ENCODE measurements at regions not wholly inside any gene's neighbourhood (a gene's known extent, or its start where the extent isn't known, plus 50 kb on each side); places are given as distances from the start of the nearest gene placed in this dataset.

- intact Hi-C loops (cut with micrococcal nuclease), result no loop called here
- Mint-ChIP-seq H3K27ac (no peak overlapping the region), H3K27me3 (ENCODE audit: low read depth) (peaks cover 5% of the 10 kb centered on the region), H3K36me3 (ENCODE audit: low read depth) (no peaks in the 10 kb centered on the region), H3K9me3 (peaks cover 2% of the 10 kb centered on the region), H3K4me3 (no peak overlapping the region), H3K4me1 (ENCODE audit: low read depth) (no peaks in the 10 kb centered on the region)
- DNase-seq, result no peak
- CTCF ChIA-PET, result no interaction called here
These were observed 211.5 kb upstream of the RAB6C start for GRCh38 chr2:129768036-129768386.

GRCh38 chr2:129768485-129769184, 210.8 kb upstream of the RAB6C start:
- Mint-ChIP-seq H3K9me3 (peaks cover 2% of the 10 kb centered on the region), H3K36me3 (ENCODE audit: low read depth) (no peaks in the 10 kb centered on the region), H3K27me3 (ENCODE audit: low read depth) (peaks cover 5% of the 10 kb centered on the region), H3K4me1 (ENCODE audit: low read depth) (no peaks in the 10 kb centered on the region), H3K27ac (no peak overlapping the region), H3K4me3 (no peak overlapping the region)
- intact Hi-C loops (cut with micrococcal nuclease), result no loop called here
- DNase-seq, result no peak
- CTCF ChIA-PET, result interaction anchor here (0.7 kb wide), 1 partner anchor 79 kb away, joined by 3 read pairs; no protein-coding TSS in a partner anchor

GRCh38 chr2:129769185-129769991, 210.1 kb upstream of the RAB6C start:
- CTCF ChIA-PET, result interaction anchor here (0.7 kb wide), 1 partner anchor 79 kb away, joined by 3 read pairs; no protein-coding TSS in a partner anchor
- no peak overlapping the region for H3K4me3 Mint-ChIP-seq
- H3K4me1 Mint-ChIP-seq (ENCODE audit: low read depth), result no peaks in the 10 kb centered on the region
- H3K36me3 Mint-ChIP-seq (ENCODE audit: low read depth), result no peaks in the 10 kb centered on the region
- DNase-seq, result no peak
- peaks cover 5% of the 10 kb centered on the region for H3K27me3 Mint-ChIP-seq (ENCODE audit: low read depth)
- intact Hi-C loops (cut with micrococcal nuclease), result no loop called here
- no peak overlapping the region for H3K27ac Mint-ChIP-seq
- H3K9me3 Mint-ChIP-seq, result peaks cover 2% of the 10 kb centered on the region

DNA sequence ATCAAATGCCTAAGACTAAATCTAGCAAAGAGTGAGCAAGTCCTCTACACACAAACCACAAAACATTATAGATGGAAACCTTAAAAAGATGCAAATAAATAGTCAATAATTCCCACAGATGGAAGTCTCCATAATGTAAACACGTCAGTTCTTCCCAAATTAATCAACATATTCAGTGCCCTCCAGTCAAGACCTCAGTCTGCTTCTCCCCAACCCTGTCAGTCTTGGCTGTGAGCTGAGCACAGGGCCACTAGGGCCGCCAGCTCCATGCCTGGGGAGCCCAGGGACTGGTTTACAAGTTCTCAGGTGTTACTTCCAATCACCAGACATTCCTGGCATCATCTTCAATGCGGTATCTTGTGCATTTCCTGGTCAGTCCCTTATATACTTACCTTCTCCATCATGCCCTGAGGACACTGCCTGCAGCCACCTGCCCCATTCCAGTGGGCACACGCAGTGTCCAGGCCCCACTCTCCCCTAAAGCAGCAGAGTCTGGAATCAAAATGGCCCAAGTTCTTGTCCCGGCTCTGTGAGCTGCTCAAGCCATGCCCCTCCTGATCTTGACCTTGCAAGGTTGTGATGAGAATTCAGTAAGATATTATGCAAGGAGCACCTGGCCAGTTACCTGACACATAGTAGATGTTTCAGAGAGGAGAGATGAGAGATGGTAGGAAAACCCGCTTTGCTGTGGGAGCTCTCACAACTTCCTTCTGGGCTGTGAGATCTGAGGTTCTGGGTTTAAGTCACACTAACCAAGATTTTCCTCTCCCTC, 207.9 kb upstream of the RAB6C start:
- Mint-ChIP-seq H3K4me3 (no peak overlapping the region), H3K4me1 (ENCODE audit: low read depth) (no peaks in the 10 kb centered on the region), H3K27ac (no peak overlapping the region), H3K36me3 (ENCODE audit: low read depth) (no peaks in the 10 kb centered on the region), H3K9me3 (peaks cover 2% of the 10 kb centered on the region), H3K27me3 (ENCODE audit: low read depth) (no peaks in the 10 kb centered on the region)
- intact Hi-C loops (cut with micrococcal nuclease), result no loop called here
- CTCF ChIA-PET, result no interaction called here
- DNase-seq, result no peak

DNA sequence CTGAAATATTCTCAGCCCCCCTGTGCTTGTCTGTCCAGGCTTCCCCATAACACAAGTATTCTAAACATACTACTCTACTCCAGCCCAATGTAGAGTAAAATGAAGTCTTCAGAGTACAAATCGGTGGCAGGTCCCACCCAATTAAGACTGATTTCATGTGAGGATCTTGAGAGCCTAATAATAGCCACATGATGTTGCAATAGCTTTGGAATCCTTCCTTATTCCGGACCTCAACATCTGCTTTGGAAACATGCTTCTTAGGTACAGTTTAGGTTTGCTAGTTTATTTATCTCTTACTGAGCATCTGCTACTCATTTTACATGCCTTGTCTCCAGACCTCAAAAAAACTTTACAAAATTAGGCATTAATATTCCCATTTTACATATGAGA, 207.3 kb upstream of the RAB6C start:
- intact Hi-C loops (cut with micrococcal nuclease), result no loop called here
- H3K36me3 Mint-ChIP-seq (ENCODE audit: low read depth), result no peaks in the 10 kb centered on the region
- CTCF ChIA-PET, result no interaction called here
- no peaks in the 10 kb centered on the region for H3K4me1 Mint-ChIP-seq (ENCODE audit: low read depth)
- no peak overlapping the region for H3K4me3 Mint-ChIP-seq
- no peak overlapping the region for H3K27ac Mint-ChIP-seq
- peaks cover 2% of the 10 kb centered on the region for H3K9me3 Mint-ChIP-seq
- H3K27me3 Mint-ChIP-seq (ENCODE audit: low read depth), result no peaks in the 10 kb centered on the region
- no peak for DNase-seq

GRCh38 chr2:129775952-129776653, 203.4 kb upstream of the RAB6C start:
- H3K4me3 Mint-ChIP-seq, result no peak overlapping the region
- no peaks in the 10 kb centered on the region for H3K4me1 Mint-ChIP-seq (ENCODE audit: low read depth)
- intact Hi-C loops (cut with micrococcal nuclease), result no loop called here
- no peak overlapping the region for H3K27ac Mint-ChIP-seq
- DNase-seq, result no peak
- peaks cover 3% of the 10 kb centered on the region for H3K27me3 Mint-ChIP-seq (ENCODE audit: low read depth)
- H3K9me3 Mint-ChIP-seq, result peaks cover 2% of the 10 kb centered on the region
- no peaks in the 10 kb centered on the region for H3K36me3 Mint-ChIP-seq (ENCODE audit: low read depth)
- CTCF ChIA-PET, result no interaction called here

GRCh38 chr2:129777146-129777545, 202.3 kb upstream of the RAB6C start:
- DNase-seq, result no peak
- peaks cover 5% of the 10 kb centered on the region for H3K27me3 Mint-ChIP-seq (ENCODE audit: low read depth)
- H3K4me1 Mint-ChIP-seq (ENCODE audit: low read depth), result no peaks in the 10 kb centered on the region
- no peaks in the 10 kb centered on the region for H3K36me3 Mint-ChIP-seq (ENCODE audit: low read depth)
- peaks cover 2% of the 10 kb centered on the region for H3K9me3 Mint-ChIP-seq
- H3K4me3 Mint-ChIP-seq, result no peak overlapping the region
- CTCF ChIA-PET, result no interaction called here
- intact Hi-C loops (cut with micrococcal nuclease), result no loop called here
- H3K27ac Mint-ChIP-seq, result no peak overlapping the region

- intact Hi-C loops (cut with micrococcal nuclease), result no loop called here
- Mint-ChIP-seq H3K27me3 (ENCODE audit: low read depth) (peaks cover 5% of the 10 kb centered on the region), H3K4me3 (no peak overlapping the region), H3K4me1 (ENCODE audit: low read depth) (no peaks in the 10 kb centered on the region), H3K27ac (no peak overlapping the region), H3K9me3 (no peaks in the 10 kb centered on the region), H3K36me3 (ENCODE audit: low read depth) (no peaks in the 10 kb centered on the region)
- CTCF ChIA-PET, result no interaction called here
- no peak for DNase-seq
These were observed 201.5 kb upstream of the RAB6C start for GRCh38 chr2:129777762-129778583.

DNA sequence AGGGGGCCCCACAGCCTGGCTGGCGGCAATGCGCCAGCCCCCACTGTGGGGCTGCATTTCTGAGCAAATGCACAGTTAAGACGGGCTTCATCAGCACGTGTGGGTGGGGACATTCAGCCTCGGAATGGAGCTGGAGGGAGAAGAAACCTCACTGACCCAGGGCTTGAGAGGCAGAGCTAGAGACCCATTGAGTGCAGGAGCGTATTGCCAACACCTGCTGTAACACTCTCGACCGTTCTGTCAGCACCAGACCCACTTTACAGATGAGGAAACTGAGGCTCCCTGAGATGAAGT, 200.9 kb upstream of the RAB6C start:
- CTCF ChIA-PET, result no interaction called here
- Mint-ChIP-seq H3K4me1 (ENCODE audit: low read depth) (no peaks in the 10 kb centered on the region), H3K36me3 (ENCODE audit: low read depth) (no peaks in the 10 kb centered on the region), H3K9me3 (no peaks in the 10 kb centered on the region), H3K4me3 (no peak overlapping the region), H3K27me3 (ENCODE audit: low read depth) (peaks cover 5% of the 10 kb centered on the region), H3K27ac (no peak overlapping the region)
- DNase-seq, result no peak
- intact Hi-C loops (cut with micrococcal nuclease), result no loop called here

- CTCF ChIA-PET, result no interaction called here
- H3K27me3 Mint-ChIP-seq (ENCODE audit: low read depth), result peaks cover 5% of the 10 kb centered on the region
- no peaks in the 10 kb centered on the region for H3K4me1 Mint-ChIP-seq (ENCODE audit: low read depth)
- intact Hi-C loops (cut with micrococcal nuclease), result no loop called here
- H3K27ac Mint-ChIP-seq, result no peak overlapping the region
- no peaks in the 10 kb centered on the region for H3K36me3 Mint-ChIP-seq (ENCODE audit: low read depth)
- H3K9me3 Mint-ChIP-seq, result no peaks in the 10 kb centered on the region
- no peak overlapping the region for H3K4me3 Mint-ChIP-seq
- DNase-seq, result no peak
These were observed 199.7 kb upstream of the RAB6C start for GRCh38 chr2:129779783-129780182.

GRCh38 chr2:129780316-129781270, 198.9 kb upstream of the RAB6C start:
- DNase-seq, result no peak
- Mint-ChIP-seq H3K4me3 (no peak overlapping the region), H3K9me3 (no peaks in the 10 kb centered on the region), H3K36me3 (ENCODE audit: low read depth) (no peaks in the 10 kb centered on the region), H3K27me3 (ENCODE audit: low read depth) (peaks cover 5% of the 10 kb centered on the region), H3K4me1 (ENCODE audit: low read depth) (no peaks in the 10 kb centered on the region), H3K27ac (no peak overlapping the region)
- CTCF ChIA-PET, result no interaction called here
- intact Hi-C loops (cut with micrococcal nuclease), result no loop called here

Data from activated naive CD4-positive, alpha-beta T cell treated with anti-CD3 and anti-CD28 coated beads for 36 hours (primary cell).